HG03469 (cell line): ENCODE measurements at regions not wholly inside any gene's neighbourhood (a gene's known extent, or its start where the extent isn't known, plus 50 kb on each side); places are given as distances from the start of the nearest gene placed in this dataset.

Experiments used
- ATAC-seq: cut with Tn5 transposase; IDR thresholded peaks from one replicate; pipeline ENCODE4 v1.9.1; 2021; ENCODE audit warnings: mild to moderate bottlenecking, moderate library complexity, moderate number of reproducible peaks; ENCODE audit not compliant: unreplicated experiment

GRCh38 chr1:47572731-47573430 is 135.0 kb downstream of the FOXD2 start:
- no peak for ATAC-seq

GRCh38 chr1:47574451-47575165 is 136.8 kb downstream of the FOXD2 start:
- no peak for ATAC-seq

GRCh38 chr1:47575855-47576757 is 138.3 kb downstream of the FOXD2 start:
- no peak for ATAC-seq

- ATAC-seq: no peak
Measured at GRCh38 chr1:47576758-47577115, 138.9 kb downstream of the FOXD2 start.

GRCh38 chr1:47577303-47578025 is 139.6 kb downstream of the FOXD2 start:
- no peak for ATAC-seq

- ATAC-seq: no peak
Measured at GRCh38 chr1:47578026-47578720, 140.3 kb downstream of the FOXD2 start.

- no peak for ATAC-seq
Measured at GRCh38 chr1:47578721-47579419, 141.0 kb downstream of the FOXD2 start.

- ATAC-seq: no peak
Measured at GRCh38 chr1:47579809-47580208, 142.0 kb downstream of the FOXD2 start.

GRCh38 chr1:47580451-47580995 is 142.7 kb downstream of the FOXD2 start:
- no peak for ATAC-seq

GRCh38 chr1:47582891-47583608 is 145.2 kb downstream of the FOXD2 start:
- ATAC-seq: no peak

- ATAC-seq: no peak
Measured at GRCh38 chr1:47584249-47584648, 146.4 kb downstream of the FOXD2 start.

GRCh38 chr1:47585141-47585902 is 147.5 kb downstream of the FOXD2 start:
- ATAC-seq: no peak

- no peak for ATAC-seq
Measured at GRCh38 chr1:47587891-47588582, 150.2 kb downstream of the FOXD2 start.

- ATAC-seq: no peak
Measured at GRCh38 chr1:47590523-47591225, 152.8 kb downstream of the FOXD2 start.

- no peak for ATAC-seq
Measured at GRCh38 chr1:47591801-47592200, 154.0 kb downstream of the FOXD2 start.

- no peak for ATAC-seq
Measured at GRCh38 chr1:47592296-47593012, 154.6 kb downstream of the FOXD2 start.
